GM12878 (cell line): ENCODE measurements at regions not wholly inside any gene's neighbourhood (a gene's known extent, or its start where the extent isn't known, plus 50 kb on each side); places are given as distances from the start of the nearest gene placed in this dataset.

ENCODE experiments used
- CEBPB ChIP-seq, 2 experiments: fragments of 150-350 bp in 1 of 2; IDR thresholded peaks; 2 replicates each; pipeline ENCODE4 v1.6.1; 2012 to 2014; ENCODE audit warnings: low read depth in 2 of 2, low read length in 2 of 2, borderline replicate concordance in 1 of 2, inconsistent platforms in 1 of 2
- E2F4 ChIP-seq: IDR thresholded peaks from 2 replicates; pipeline ENCODE4 v1.6.1; 2012; ENCODE audit warnings: low read depth, low read length, improper control_type of control experiment
- JUND ChIP-seq: IDR thresholded peaks from 2 replicates; pipeline ENCODE4 v1.6.1; 2012; ENCODE audit warnings: low read depth, mild to moderate bottlenecking, low read length, improper control_type of control experiment, moderate library complexity

GRCh38 chr13:106038752-106039151, 496.7 kb downstream of the EFNB2 start:
- TF ChIP-seq CEBPB (IDR thresholded peaks at IDR 0.05; ENCODE audit: borderline replicate concordance in 1 of 2, low read depth in 2 of 2, low read length in 2 of 2) (no peak), E2F4 (no peak), JUND (no peak)
